ENCODE measurements at regions not wholly inside any gene's neighbourhood (a gene's known extent, or its start where the extent isn't known, plus 50 kb on each side); places are given as distances from the start of the nearest gene placed in this dataset.

GRCh38 chr14:29078810-29079522 lies 312.4 kb downstream of the FOXG1 start:
- TF ChIP-seq ZSCAN5A (tag by site-specific recombination; IDR thresholded peaks at IDR 0.05), result no peak
- TF ChIP-seq ZBTB26 (tag by site-specific recombination; optimal IDR thresholded peaks at IDR 0.05), result no peak
- no peak for TF ChIP-seq ZSCAN18 (tag by site-specific recombination; IDR thresholded peaks at IDR 0.05)
- TF ChIP-seq CTCF (tag by site-specific recombination; IDR thresholded peaks at IDR 0.05), result no peak
- no peak for TF ChIP-seq MEIS1 (CRISPR knock-in tag; IDR thresholded peaks at IDR 0.05; ENCODE audit: borderline replicate concordance)
- no peak for TF ChIP-seq SETDB1 (IDR thresholded peaks at IDR 0.05; ENCODE audit: insufficient read length, low read length)
- TF ChIP-seq ZNF280D (tag by site-specific recombination; IDR thresholded peaks at IDR 0.05), result no peak
- no peak for TF ChIP-seq PATZ1 (tag by site-specific recombination; IDR thresholded peaks at IDR 0.05)
